GM12874 (cell line): ENCODE measurements at regions not wholly inside any gene's neighbourhood (a gene's known extent, or its start where the extent isn't known, plus 50 kb on each side); places are given as distances from the start of the nearest gene placed in this dataset.

Source experiments
- CTCF ChIP-seq: IDR thresholded peaks from 2 replicates; pipeline ENCODE4 v1.5.1; 2011; ENCODE audit warnings: low read depth, mild to moderate bottlenecking, control low read depth, low read length, moderate library complexity; ENCODE audit not compliant: insufficient read depth

- TF ChIP-seq CTCF, result no peak
Measured at GRCh38 chr13:29674532-29674931, 79.0 kb upstream of the SLC7A1 start.

- no peak for TF ChIP-seq CTCF
Measured at GRCh38 chr13:29664591-29664990, 69.1 kb upstream of the SLC7A1 start.

DNA sequence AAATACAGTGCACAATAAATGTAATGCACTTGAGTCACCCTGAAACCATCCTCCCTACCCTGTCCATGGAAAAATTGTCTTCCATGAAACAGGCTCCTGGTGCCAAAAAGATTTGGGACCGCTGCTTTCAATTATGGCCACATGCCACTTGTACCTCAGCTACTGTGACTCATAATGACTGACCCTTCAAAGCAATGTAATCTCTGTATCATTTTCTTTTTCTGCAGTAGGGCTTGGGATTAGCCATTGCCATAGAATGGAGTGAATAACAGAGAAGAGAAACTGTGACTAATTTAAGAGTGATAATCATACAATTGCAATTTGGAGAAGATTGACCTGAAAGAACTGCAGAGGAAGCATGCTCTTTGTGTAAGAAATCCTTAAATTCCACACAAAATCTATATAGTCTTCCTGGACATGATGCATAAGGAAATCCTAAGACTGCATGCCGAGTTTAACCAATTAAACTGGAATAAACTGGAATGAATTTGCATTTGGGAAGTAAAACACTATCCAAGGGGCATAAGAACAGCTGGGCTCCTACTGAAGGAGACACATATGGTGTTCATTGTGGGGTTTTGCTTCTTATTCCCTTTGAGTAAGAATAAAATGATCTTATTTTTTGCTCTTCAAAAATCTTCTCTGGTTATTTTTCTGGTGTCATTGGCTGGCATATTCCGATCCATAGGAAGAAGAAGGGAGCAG is 59.5 kb upstream of the SLC7A1 start:
- TF ChIP-seq CTCF, result no peak

GRCh38 chr13:29654384-29654783 is 58.9 kb upstream of the SLC7A1 start:
- no peak for TF ChIP-seq CTCF

GRCh38 chr13:29648760-29649159 is 53.3 kb upstream of the SLC7A1 start:
- no peak for TF ChIP-seq CTCF
